Fibroblast of skin of left quadriceps (primary cell): ENCODE measurements at regions not wholly inside any gene's neighbourhood (a gene's known extent, or its start where the extent isn't known, plus 50 kb on each side); places are given as distances from the start of the nearest gene placed in this dataset.

Experiments
- DNase-seq, 2 experiments: peaks; one replicate each; pipeline ENCODE4 v3.0.0-alpha.2; 2013; ENCODE audit warnings: low read depth in 2 of 2

DNA sequence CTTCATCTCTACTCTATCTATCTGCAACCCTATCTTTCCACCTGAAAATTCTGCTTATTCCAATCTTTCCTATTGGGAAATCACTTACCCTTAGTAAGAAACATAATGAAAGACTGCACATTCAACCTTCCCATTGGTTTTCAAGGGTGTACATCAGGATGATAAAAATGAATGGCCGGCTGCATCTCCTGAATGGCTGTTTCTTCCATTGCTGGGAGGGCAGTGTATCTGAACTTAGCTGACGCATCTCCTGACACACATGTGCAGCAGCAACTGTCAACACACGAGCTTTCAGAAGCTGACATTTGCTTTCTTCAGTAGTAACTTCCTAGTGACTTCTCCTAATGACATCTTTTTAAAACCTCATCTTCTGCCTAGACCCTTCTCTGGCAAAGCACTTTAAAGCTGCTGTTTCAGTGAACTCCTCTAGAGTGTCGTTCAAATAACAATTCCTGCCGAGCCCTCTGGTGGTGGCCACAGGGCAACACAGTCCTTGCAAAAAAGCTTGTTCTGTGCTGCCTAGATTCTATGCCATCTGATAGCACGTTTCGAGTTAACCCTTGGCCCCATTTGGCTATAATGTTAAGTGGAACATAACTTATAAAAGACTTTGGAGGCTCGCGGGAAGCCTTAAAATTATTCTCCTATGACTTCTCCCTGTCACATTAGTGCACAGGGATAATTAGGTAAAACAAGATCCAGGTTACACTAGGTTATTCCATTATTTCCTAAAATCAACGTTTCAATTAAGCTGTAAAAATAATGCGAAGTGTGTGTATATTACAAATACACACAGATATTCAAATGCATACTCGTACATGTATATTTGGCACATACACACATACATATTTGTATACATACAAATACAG is 2340.7 kb downstream of the PCDH7 start:
- DNase-seq, result peak in 1 of 2 experiments; percentile 35

- no peak for DNase-seq
Observed at GRCh38 chr4:33061727-33062126, 2341.6 kb downstream of the PCDH7 start.

- no peak for DNase-seq
Observed at GRCh38 chr4:33062155-33062806, 2342.1 kb downstream of the PCDH7 start.

GRCh38 chr4:33063241-33063640 is 2343.1 kb downstream of the PCDH7 start:
- peak; percentile 72 for DNase-seq

DNA sequence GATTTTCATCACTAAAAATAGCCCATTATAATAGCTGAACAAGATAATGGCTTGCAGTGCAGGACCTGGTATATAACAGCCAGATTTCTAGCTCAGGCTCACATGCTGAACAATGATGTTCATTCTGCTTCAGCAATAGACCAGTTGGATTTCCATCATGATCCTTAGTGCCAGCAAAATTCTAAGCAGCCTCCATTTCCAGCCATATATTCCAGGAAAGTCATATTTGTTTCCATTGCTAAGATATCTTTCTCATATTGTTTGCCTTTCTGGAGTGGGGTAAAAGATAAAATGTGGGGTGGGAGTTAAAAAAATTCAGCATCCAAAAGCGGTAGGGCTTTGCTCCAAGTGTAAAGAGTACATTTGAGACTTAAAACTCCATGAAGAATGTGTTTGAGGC is 2344.1 kb downstream of the PCDH7 start:
- DNase-seq, result no peak

- no peak for DNase-seq
Observed at GRCh38 chr4:33065749-33066148, 2345.6 kb downstream of the PCDH7 start.

DNA sequence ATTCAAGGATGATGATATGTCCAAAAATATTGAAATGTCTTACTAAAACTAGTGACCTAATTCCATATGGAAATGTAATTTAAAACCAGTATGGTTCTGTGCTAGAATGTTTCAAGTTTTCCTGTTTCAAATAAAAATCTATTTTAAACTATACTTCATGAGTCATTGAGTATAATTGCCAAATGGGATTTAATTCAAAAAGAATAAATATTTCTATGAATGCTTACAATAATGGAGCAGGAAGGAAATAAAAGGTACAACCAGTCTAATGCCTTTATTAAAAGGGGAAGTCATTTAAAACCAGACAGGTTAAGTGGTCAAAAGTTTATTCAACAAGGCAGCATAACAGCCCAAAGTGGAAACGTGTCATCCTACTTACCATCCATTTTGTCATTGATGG is 2347.1 kb downstream of the PCDH7 start:
- peak; percentile 49 to 52 for DNase-seq

- no peak for DNase-seq
Observed at GRCh38 chr4:33068539-33068938, 2348.4 kb downstream of the PCDH7 start.

GRCh38 chr4:33071535-33071934 is 2351.4 kb downstream of the PCDH7 start:
- no peak for DNase-seq

DNA sequence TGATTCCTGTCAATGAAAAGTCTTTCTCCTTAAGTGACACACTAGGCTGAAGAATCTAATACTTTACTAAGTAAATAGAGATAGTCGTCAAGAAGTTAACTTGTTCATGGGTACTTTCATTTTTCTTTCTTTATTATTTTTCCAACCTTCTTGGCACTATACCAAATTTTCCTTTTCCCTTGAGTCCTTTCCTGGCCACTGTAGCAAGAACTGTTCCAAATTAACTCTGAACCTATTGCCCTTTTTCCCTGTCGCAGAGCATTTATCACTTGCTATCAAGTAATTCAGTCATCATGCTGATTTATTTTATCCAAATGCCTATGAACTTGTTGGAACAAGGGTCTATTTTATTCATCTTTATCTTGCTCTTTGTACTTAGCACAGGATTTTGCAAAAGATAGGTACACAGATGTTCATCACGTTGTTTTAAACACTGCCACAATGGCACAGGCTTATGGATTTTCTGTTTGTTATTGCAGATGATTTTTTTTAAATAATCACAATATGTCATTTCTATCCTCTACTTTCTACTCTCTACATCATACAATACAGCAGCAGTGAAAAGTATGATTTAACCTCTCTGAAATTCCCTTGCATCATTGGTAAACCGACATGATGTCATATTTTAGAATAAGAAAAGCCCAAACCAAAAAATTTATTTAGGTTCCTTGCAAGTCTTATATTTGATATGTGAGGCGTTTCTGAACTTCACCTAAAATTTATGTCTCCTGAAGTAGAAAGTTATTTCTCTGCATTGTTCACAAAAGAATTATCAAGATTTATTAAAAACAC is 2352.3 kb downstream of the PCDH7 start:
- DNase-seq, result no peak

DNA sequence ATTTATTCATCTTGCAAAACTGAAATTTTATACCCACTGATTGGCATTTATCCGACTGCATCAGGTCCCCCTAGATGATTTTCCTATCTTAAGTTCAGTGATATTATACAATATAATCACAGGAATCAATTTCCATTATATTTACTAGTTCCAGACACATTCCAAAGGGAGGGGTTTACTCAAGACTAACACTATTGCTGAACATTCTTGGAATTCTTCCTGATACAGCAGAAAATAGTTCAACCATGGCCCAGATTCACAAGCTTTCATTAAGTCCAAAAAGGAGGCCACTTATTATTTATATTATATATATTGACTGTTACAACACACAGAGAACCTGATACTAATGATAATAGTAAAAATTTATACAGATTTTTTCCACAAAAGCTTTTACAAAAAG is 2353.6 kb downstream of the PCDH7 start:
- peak; percentile 59 to 66 for DNase-seq

DNA sequence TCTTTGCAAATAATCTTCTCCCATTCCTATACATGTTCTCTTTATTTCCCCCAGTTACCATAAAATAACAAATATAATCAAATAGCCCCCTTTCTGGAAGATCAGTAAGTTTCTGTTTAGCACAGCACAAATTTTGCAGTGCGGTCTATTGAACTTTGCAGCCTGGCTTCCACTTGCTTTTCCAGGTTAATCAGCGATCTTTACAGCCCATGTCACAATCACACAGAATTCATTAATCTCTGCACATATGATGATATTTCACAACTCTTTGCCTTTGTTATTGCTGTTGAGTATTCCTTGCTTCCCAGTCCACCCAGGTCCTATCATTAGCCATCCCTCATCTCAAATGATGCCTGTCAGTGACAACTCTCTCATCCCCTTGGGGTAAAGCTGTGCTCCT is 2358.0 kb downstream of the PCDH7 start:
- DNase-seq, result no peak

DNA sequence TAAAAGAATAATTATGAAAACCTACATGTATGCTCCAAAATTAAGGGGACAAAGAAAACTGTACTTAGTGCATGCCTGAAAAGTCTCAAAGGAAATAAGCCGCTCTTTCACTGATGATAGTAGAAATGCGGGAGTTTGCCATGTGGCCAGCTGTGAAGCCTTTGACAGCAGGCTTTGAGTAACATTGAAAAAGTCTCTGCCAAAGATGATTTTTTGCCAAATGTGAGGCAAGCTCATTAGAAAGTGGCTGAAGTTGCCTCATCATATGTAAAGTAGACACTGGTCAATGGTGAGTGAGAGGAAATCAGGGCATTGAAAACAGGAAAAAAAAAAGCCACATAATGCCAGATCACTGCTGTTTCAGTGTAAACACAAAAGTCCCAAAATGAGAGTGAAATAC is 2360.1 kb downstream of the PCDH7 start:
- no peak for DNase-seq

GRCh38 chr4:33085709-33086108 is 2365.5 kb downstream of the PCDH7 start:
- DNase-seq, result no peak

GRCh38 chr4:33086331-33086925 is 2366.3 kb downstream of the PCDH7 start:
- peak; percentile 41 to 47 for DNase-seq

GRCh38 chr4:33088713-33089112 is 2368.5 kb downstream of the PCDH7 start:
- peak; percentile 44 for DNase-seq

GRCh38 chr4:33090910-33091309 is 2370.7 kb downstream of the PCDH7 start:
- no peak for DNase-seq

- DNase-seq, result no peak
Observed at GRCh38 chr4:33091961-33092360, 2371.8 kb downstream of the PCDH7 start.

GRCh38 chr4:33104273-33104672 is 2384.1 kb downstream of the PCDH7 start:
- no peak for DNase-seq

GRCh38 chr4:33107814-33108213 is 2387.6 kb downstream of the PCDH7 start:
- DNase-seq, result no peak

DNA sequence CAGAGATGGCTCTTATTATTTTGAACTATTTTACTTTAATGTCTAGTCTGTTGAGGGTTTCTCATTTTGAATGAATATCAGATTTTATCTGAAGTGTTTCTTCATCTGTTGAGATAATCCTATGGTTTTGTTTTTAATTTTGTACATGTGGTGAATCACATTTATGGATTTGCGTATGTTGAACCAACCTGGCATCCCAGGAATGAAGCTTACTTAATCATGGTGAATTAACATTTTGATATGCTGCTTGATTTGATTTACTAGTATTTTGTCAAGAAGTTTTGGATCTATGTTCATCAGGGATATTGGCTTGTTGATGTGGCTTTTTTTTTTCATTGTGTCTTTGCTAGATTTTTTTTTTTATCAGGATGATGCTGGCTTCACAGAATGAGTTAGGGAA is 2390.9 kb downstream of the PCDH7 start:
- peak; percentile 50 to 53 for DNase-seq

GRCh38 chr4:33116871-33117270 is 2396.7 kb downstream of the PCDH7 start:
- no peak for DNase-seq
